NCI-H774 (cell line): ENCODE measurements at regions not wholly inside any gene's neighbourhood (a gene's known extent, or its start where the extent isn't known, plus 50 kb on each side); places are given as distances from the start of the nearest gene placed in this dataset.

Source experiments
- DNase-seq: peaks from one replicate; lab custom pipeline; 2025; lab: John Stamatoyannopoulos, UW

GRCh38 chr5:107146901-107147300 lies 523.8 kb downstream of the EFNA5 start:
- no peak for DNase-seq

GRCh38 chr5:107135391-107135790 lies 535.3 kb downstream of the EFNA5 start:
- DNase-seq: no peak

DNA sequence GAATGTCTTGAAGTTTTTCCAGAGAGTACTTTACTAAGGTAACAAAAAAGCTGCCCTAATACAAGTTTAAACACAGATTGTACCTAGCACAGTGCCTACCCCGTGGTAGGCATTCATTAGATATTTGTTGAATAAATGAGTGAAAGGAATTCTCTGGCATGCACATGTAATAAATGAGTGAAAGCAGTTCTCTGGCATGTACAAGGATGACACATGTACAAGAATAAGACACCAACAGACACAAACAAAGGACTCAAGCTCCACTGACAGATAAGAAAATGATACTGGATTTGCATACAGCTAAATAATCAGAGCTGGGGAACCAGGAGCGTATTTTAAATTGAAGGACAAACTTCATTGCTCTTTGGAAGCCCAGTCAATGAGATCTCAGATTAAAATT lies 535.8 kb downstream of the EFNA5 start:
- no peak for DNase-seq

DNA sequence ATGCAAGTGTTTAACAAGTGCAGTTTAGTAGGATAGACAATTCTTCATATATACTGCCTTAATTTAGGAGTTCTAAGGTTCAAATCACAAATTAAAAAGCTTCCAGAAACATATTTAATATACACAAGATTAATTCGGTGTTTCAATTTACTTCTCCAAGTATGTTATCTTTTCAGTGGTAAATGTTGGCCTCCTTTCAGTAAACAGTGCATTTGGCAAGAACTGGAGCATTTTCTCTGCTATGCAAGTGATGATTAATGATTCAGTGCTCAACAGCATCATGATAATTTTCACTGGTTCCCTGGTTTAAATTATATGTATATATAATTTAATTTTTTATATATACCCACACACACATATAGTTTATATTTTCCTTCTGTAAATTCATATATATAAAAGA lies 541.7 kb downstream of the EFNA5 start:
- no peak for DNase-seq

DNA sequence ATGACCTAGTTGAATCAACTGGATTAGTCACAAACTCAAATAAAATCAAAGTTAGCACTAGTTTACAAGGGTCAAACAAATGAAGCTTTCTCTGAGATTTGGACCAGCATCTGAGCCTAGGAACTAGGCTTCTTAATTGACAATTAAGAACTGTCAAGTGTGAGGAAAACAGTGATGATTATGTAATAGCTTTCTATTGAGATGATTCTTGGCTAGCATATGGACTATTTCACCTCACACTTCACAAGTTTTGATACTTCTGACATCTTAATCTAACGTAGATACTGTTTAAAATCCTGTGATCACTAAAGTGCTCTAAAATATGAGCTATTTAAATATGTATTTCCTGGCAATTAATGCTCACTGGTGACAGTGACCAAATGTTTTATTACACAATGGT lies 542.9 kb downstream of the EFNA5 start:
- no peak for DNase-seq

DNA sequence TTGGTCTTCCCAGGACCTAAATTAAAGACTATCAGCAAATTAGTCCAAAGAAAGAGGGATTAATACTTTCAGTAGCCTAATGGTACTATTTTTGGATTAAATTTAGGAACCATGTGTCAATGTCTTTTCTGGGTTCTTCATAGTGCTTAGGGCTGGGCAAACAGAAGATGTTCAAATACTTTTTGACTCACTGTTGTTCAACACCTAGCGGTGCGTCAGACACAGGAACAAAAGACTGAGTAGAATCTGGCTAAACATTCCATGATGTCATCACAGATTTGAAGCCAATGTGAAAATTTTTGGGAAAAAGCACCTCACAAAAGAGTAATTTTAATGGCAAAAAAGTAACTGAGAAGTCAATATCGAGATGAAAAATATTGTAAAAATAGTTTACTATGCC lies 544.4 kb downstream of the EFNA5 start:
- no peak for DNase-seq

GRCh38 chr5:107124376-107124775 lies 546.4 kb downstream of the EFNA5 start:
- DNase-seq: no peak

GRCh38 chr5:107123014-107123413 lies 547.7 kb downstream of the EFNA5 start:
- DNase-seq: no peak

DNA sequence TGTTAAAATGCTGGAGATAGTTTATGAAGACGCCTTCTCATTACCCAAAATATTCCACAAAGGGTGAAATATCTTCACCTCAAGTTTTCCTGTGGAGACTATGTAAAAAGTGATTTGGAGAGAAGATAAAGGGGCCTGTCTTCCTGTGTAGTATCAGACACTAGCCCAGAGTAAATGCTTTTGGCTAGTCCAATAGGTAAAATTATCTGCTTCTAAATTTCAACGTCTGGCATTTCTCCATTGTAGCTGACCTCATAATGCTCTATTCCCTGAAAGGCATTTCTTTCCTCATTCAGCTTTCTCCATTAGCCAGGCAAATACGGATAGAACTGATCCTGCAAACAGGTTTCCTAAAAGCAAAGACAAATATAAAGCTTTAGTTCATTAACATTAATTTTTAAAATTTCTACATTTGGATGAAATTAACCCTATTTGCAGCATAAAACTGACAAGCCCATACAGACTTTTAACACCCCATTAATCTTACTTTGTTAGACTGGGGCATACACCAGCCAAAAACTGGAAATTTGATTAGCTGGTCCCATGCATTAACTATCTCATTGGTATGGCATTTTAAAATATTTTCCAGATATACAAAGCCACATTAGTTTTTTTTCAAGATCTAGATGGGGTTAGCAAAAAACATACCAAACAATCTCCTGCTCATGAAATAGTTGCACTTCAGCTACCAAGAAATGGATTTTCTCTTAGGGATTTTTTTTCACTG lies 548.8 kb downstream of the EFNA5 start:
- DNase-seq: no peak

- DNase-seq: no peak
These were observed 551.1 kb downstream of the EFNA5 start for GRCh38 chr5:107119656-107120055.

- DNase-seq: no peak
These were observed 552.3 kb downstream of the EFNA5 start for GRCh38 chr5:107118184-107119019.

DNA sequence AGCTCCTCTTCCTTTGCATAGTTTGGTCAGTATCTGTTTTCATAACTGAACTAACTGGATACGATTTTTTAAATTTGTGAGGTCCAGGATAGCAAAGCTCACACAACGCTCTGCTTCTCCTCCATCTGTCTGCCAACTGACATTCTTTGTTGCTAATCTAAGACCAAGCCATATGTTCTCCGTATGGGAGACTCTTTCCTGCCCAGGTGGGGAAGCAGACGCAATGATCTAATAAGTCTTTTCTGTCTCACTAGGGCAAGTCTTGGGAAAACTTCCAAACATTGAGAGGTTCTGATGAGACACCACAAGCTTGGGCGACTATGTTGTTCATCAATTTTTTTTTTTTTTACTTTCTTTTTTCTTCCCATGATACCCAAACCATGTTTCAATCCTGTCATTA lies 558.5 kb downstream of the EFNA5 start:
- DNase-seq: no peak

- DNase-seq: no peak
These were observed 566.4 kb downstream of the EFNA5 start for GRCh38 chr5:107104040-107104995.

GRCh38 chr5:107103522-107103921 lies 567.2 kb downstream of the EFNA5 start:
- DNase-seq: no peak

- no peak for DNase-seq
These were observed 570.6 kb downstream of the EFNA5 start for GRCh38 chr5:107100121-107100520.

- DNase-seq: no peak
These were observed 571.2 kb downstream of the EFNA5 start for GRCh38 chr5:107099506-107099905.

DNA sequence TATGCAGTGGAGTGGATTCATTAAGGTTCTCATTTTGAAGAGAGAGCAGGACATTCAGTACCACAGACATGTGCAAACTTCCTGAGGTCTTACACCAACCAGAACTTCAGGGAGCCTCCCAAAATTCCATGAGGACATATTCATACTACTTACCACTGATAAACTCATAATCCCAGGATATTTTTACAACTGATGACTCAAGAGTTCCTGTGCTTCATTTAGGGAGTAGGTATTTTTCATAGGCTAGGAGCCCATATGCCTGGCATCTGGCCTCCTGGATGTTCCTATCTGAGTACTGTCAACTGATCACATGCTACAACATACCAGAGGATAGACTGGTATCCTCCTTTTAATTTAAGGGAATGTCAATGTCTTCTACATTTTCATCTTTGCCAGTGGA lies 578.0 kb downstream of the EFNA5 start:
- DNase-seq: no peak

DNA sequence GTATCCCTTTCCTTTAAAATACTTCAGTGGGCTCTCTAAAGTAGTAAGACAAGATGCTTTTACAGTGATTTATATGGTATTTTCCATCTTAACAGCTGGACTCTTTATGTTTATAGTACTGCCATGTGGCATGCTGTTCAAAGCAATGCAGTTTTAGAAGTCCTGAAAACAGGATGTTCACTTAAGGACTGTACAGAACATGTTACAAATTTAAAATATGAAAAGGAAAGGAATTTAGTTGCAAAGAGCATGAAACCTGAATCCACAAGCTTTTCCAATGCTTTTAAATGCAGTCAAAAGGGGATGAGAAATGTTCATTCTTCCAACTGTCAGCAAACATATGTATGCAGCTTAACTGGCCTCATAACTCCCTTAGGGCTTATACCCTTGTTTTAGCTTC lies 580.2 kb downstream of the EFNA5 start:
- no peak for DNase-seq

GRCh38 chr5:107088907-107089306 lies 581.8 kb downstream of the EFNA5 start:
- DNase-seq: no peak

- DNase-seq: no peak
These were observed 585.2 kb downstream of the EFNA5 start for GRCh38 chr5:107085572-107085971.

DNA sequence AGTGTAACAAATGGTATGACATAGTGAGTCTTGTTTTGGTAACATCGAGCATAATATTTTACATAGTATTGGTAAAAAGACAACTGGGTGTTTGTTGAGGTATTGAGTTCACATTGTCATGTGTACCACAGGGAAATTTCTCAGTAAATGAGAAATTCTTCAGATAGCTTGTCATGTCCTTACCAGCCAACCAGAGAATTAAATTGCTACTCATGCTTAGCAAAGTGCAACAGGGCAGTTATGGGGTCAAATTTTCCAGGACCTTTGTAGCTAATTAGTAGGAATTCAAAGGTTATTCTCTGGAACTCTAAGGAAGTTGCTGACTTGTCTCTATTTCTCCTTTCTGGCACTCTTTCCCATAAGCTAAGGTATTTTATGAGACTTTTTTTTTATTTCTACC lies 595.7 kb downstream of the EFNA5 start:
- no peak for DNase-seq

GRCh38 chr5:107072967-107073366 lies 597.8 kb downstream of the EFNA5 start:
- no peak for DNase-seq
